ENCODE measurements at regions not wholly inside any gene's neighbourhood (a gene's known extent, or its start where the extent isn't known, plus 50 kb on each side); places are given as distances from the start of the nearest gene placed in this dataset.

DNA sequence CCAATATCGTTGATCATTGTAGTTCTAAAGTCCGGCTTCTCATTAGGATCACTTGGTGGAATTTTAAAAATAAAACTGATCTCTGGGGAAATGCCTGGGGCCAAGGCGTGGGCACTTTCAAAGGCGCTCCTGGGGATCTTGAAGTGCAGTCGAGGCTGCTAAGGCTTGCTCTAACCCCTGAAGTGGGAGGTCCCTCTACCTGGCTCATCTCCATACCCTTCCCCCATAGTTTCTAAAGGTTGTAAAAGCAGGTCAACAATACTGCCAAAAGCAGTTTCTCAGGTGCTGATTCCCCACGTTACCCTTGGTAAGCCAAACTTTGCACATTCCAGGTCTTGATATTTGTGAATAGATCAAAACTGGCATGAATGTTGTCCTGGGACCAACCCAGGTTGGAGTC is 79.0 kb upstream of the SP8 start:
- Histone ChIP-seq H3K9ac (ENCODE audit: low read depth, low read length) (no peak overlapping the region), H3K79me1 (ENCODE audit: low read depth in 1 of 2, low read length in 2 of 2) (no peaks in the 10 kb centered on the region), H3K23ac (ENCODE audit: low read depth, low read length) (no peak overlapping the region), H3K4me3 (ENCODE audit: insufficient read depth, low read depth, low read length) (no peak overlapping the region), H3K56ac (ENCODE audit: extremely low read depth, insufficient read depth, low read length) (no peak overlapping the region), H3K18ac (ENCODE audit: low read depth, low read length) (no peak overlapping the region), H3K27me3 (ENCODE audit: control insufficient read depth, insufficient read depth, low read length) (no peaks in the 10 kb centered on the region), H3K4me1 (ENCODE audit: control insufficient read depth, insufficient read depth, low read length) (no peaks in the 10 kb centered on the region), H4K91ac (ENCODE audit: insufficient read depth, low read depth, low read length) (no peak overlapping the region), H2BK15ac (ENCODE audit: low read depth, low read length) (no peak overlapping the region), H3K4ac (ENCODE audit: low read depth, low read length) (no peak overlapping the region), H3K4me2 (ENCODE audit: low read depth, low read length) (no peak overlapping the region), H4K5ac (ENCODE audit: low read depth, low read length) (no peak overlapping the region), H2BK20ac (ENCODE audit: low read depth, low read length) (no peak overlapping the region), H2BK120ac (ENCODE audit: low read depth, low read length) (no peak overlapping the region), H3K27ac (ENCODE audit: insufficient read depth, low read length) (no peak overlapping the region), H3K9me3 (ENCODE audit: control insufficient read depth, insufficient read depth, low read length) (peaks cover 2% of the 10 kb centered on the region; the same call in 1 of the 2 replicates), H2AK5ac (ENCODE audit: low read depth, low read length) (no peak overlapping the region), H3K36me3 (ENCODE audit: control insufficient read depth, insufficient read depth, low read length) (no peaks in the 10 kb centered on the region), H3K9me1 (ENCODE audit: insufficient read depth, low read length) (no peaks in the 10 kb centered on the region), H2AFZ (replicated peaks; ENCODE audit: low read length, poor library complexity) (no peak overlapping the region), H4K8ac (ENCODE audit: low read depth in 2 of 2, low read length in 2 of 2) (no peak overlapping the region), H2AK9ac (replicated peaks; ENCODE audit: low read depth, low read length, poor library complexity) (no peak overlapping the region), H3K14ac (replicated peaks; ENCODE audit: low read depth, low read length) (no peak overlapping the region), H2BK5ac (ENCODE audit: low read depth, low read length, poor library complexity, severe bottlenecking) (no peak overlapping the region), H4K20me1 (ENCODE audit: insufficient read depth, low read length) (no peaks in the 10 kb centered on the region)
- CTCF ChIA-PET = no interaction called here
- intact Hi-C loops (cut with micrococcal nuclease) (no loop called here), in situ Hi-C loops (cut with MboI; ENCODE audit: low sequenced_read_pairs) (no loop called here), dilution Hi-C loops (cut with HindIII; ENCODE audit: low sequenced_read_pairs, unreplicated experiment) (no loop called here)
- POLR2A ChIA-PET (ENCODE audit: unreplicated experiment) = no interaction called here
- DNase-seq = no peak
- TF ChIP-seq SMC3 (IDR thresholded peaks at IDR 0.05; ENCODE audit: low read depth, low read length) (no peak), POLR2A (IDR thresholded peaks at IDR 0.05; ENCODE audit: low read depth, low read length) (no peak), NFE2L2 (IDR thresholded peaks at IDR 0.05; ENCODE audit: low read depth, low read length) (no peak)
- TF ChIP-seq, protein P1, sequence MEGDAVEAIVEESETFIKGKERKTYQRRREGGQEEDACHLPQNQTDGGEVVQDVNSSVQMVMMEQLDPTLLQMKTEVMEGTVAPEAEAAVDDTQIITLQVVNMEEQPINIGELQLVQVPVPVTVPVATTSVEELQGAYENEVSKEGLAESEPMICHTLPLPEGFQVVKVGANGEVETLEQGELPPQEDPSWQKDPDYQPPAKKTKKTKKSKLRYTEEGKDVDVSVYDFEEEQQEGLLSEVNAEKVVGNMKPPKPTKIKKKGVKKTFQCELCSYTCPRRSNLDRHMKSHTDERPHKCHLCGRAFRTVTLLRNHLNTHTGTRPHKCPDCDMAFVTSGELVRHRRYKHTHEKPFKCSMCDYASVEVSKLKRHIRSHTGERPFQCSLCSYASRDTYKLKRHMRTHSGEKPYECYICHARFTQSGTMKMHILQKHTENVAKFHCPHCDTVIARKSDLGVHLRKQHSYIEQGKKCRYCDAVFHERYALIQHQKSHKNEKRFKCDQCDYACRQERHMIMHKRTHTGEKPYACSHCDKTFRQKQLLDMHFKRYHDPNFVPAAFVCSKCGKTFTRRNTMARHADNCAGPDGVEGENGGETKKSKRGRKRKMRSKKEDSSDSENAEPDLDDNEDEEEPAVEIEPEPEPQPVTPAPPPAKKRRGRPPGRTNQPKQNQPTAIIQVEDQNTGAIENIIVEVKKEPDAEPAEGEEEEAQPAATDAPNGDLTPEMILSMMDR (conservative IDR thresholded peaks at IDR 0.05; ENCODE audit: low read depth, low read length) = no peak
- TF ChIP-seq, protein P2, sequence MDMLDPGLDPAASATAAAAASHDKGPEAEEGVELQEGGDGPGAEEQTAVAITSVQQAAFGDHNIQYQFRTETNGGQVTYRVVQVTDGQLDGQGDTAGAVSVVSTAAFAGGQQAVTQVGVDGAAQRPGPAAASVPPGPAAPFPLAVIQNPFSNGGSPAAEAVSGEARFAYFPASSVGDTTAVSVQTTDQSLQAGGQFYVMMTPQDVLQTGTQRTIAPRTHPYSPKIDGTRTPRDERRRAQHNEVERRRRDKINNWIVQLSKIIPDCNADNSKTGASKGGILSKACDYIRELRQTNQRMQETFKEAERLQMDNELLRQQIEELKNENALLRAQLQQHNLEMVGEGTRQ (IDR thresholded peaks at IDR 0.05; ENCODE audit: low read depth, low read length) = no peak
- ATAC-seq (ENCODE audit: low read depth) = no peak
- no CpG with 5 or more reads among the region's 6 CpGs for WGBS, 2 experiments (ENCODE audit: extremely low coverage in 2 of 2, insufficient read length in 1 of 2)
- BruUV-seq (replicated peaks) = no TSS peak
